ENCODE measurements at regions not wholly inside any gene's neighbourhood (a gene's known extent, or its start where the extent isn't known, plus 50 kb on each side); places are given as distances from the start of the nearest gene placed in this dataset.

- no peak for TF ChIP-seq USF2 (CRISPR knock-in tag; IDR thresholded peaks at IDR 0.05)
- TF ChIP-seq, protein P1, sequence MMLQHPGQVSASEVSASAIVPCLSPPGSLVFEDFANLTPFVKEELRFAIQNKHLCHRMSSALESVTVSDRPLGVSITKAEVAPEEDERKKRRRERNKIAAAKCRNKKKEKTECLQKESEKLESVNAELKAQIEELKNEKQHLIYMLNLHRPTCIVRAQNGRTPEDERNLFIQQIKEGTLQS (CRISPR knock-in tag; conservative IDR thresholded peaks at IDR 0.05), result no peak
- no peak for TF ChIP-seq RELA (CRISPR knock-in tag; IDR thresholded peaks at IDR 0.05; ENCODE audit: borderline replicate concordance)
- TF ChIP-seq, protein P2, sequence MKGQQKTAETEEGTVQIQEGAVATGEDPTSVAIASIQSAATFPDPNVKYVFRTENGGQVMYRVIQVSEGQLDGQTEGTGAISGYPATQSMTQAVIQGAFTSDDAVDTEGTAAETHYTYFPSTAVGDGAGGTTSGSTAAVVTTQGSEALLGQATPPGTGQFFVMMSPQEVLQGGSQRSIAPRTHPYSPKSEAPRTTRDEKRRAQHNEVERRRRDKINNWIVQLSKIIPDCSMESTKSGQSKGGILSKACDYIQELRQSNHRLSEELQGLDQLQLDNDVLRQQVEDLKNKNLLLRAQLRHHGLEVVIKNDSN (CRISPR knock-in tag; IDR thresholded peaks at IDR 0.05), result no peak
- TF ChIP-seq ATF1 (CRISPR knock-in tag; IDR thresholded peaks at IDR 0.05), result no peak
- no peak for TF ChIP-seq JAZF1 (CRISPR knock-in tag; IDR thresholded peaks at IDR 0.05)
- no peak for TF ChIP-seq AFF4 (CRISPR knock-in tag; IDR thresholded peaks at IDR 0.05; ENCODE audit: borderline replicate concordance)
- no peak for TF ChIP-seq MLX (CRISPR knock-in tag; IDR thresholded peaks at IDR 0.05)
- TF ChIP-seq ZNF263 (CRISPR knock-in tag; IDR thresholded peaks at IDR 0.05; ENCODE audit: low read depth), result no peak
- no peak for TF ChIP-seq ELF4 (CRISPR knock-in tag; IDR thresholded peaks at IDR 0.05; ENCODE audit: low read depth)
These were observed 383.9 kb upstream of the UBE2E2 start (continued) for GRCh38 chr3:22819209-22819608.

DNA sequence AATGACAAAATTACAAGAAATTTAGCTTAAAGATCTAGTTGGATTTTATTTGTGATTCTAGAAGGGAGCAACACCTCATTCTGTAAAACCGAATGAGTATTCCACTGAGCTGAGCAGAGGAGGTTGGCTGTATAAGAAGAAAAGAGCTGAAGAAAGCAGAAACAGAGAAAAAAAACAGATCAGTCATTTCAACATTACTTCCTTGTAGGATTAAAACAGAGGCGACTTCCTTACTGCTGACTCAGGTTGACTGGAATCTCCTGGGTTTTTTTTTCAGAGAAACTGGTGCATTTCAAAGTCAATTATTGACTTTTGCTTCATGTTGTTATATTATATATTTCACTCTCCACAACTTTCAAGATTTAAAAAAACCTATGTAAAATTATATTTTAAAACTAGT, 368.1 kb upstream of the UBE2E2 start:
- no peak for ATAC-seq
- H3K4me3 Mint-ChIP-seq, result no peak overlapping the region

DNA sequence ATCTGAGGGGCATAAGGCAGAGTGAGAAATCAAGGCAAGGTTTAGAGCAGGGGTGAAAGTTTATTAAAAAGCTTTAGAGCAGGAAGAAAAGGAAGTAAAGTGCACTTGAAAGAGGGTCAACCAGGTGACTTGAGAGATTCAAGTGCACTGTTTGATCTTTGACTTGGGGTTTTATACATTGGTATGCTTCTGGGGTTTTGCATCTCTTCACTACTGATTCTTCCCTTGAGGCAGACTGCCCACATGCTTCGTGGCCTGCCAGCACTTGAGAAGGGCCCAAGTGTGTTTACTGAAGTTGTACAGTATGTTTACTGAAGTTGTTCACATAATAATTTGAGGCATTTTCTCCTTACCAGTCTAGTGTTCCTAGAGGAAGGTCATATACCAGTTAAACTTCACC, 367.0 kb upstream of the UBE2E2 start:
- TF ChIP-seq, protein P1 (CRISPR knock-in tag; conservative IDR thresholded peaks at IDR 0.05), result no peak
- TF ChIP-seq, protein P3, sequence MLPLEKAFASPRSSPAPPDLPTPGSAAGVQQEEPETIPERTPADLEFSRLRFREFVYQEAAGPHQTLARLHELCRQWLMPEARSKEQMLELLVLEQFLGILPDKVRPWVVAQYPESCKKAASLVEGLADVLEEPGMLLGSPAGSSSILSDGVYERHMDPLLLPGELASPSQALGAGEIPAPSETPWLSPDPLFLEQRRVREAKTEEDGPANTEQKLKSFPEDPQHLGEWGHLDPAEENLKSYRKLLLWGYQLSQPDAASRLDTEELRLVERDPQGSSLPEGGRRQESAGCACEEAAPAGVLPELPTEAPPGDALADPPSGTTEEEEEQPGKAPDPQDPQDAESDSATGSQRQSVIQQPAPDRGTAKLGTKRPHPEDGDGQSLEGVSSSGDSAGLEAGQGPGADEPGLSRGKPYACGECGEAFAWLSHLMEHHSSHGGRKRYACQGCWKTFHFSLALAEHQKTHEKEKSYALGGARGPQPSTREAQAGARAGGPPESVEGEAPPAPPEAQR (CRISPR knock-in tag; IDR thresholded peaks at IDR 0.05), result no peak
- TF ChIP-seq ZNF416 (CRISPR knock-in tag; IDR thresholded peaks at IDR 0.05), result no peak
- TF ChIP-seq EMX1 (CRISPR knock-in tag; IDR thresholded peaks at IDR 0.05), result no peak
- TF ChIP-seq TCF7 (CRISPR knock-in tag; IDR thresholded peaks at IDR 0.05; ENCODE audit: low read depth), result no peak
- Mint-ChIP-seq H3K27me3 (ENCODE audit: low read depth) (no peaks in the 10 kb centered on the region), H3K27ac (0 out of 2 replicates have a peak overlapping the region, but pooled peaks have one; percentile 44), H3K4me1 (peaks cover 24% of the 10 kb centered on the region), H3K4me3 (no peak overlapping the region), H3K36me3 (no peaks in the 10 kb centered on the region), H3K9me3 (peaks cover 5% of the 10 kb centered on the region)
- DNase-seq (ENCODE audit: low spot score) (no peak), ATAC-seq (no peak; the same call in 1 of the 2 replicates)
- CTCF ChIA-PET, result no interaction called here
- POLR2A ChIA-PET, result no interaction called here

More for the DNA sequence above, 368.1 kb upstream of the UBE2E2 start:
- CTCF ChIA-PET, result no interaction called here
- no peak for DNase-seq (ENCODE audit: low spot score)
- POLR2A ChIA-PET, result no interaction called here
- H3K27me3 Mint-ChIP-seq (ENCODE audit: low read depth), result no peaks in the 10 kb centered on the region
- TF ChIP-seq GRHL2 (CRISPR knock-in tag; IDR thresholded peaks at IDR 0.05; ENCODE audit: insufficient replicate concordance, severe bottlenecking) (no peak), ZNF416 (CRISPR knock-in tag; IDR thresholded peaks at IDR 0.05) (no peak), USF2 (CRISPR knock-in tag; IDR thresholded peaks at IDR 0.05) (no peak), ZNF121 (CRISPR knock-in tag; IDR thresholded peaks at IDR 0.05) (no peak)
- no peaks in the 10 kb centered on the region for H3K36me3 Mint-ChIP-seq
- H3K9me3 Mint-ChIP-seq, result no peaks in the 10 kb centered on the region
- H3K4me1 Mint-ChIP-seq, result peaks cover 24% of the 10 kb centered on the region
- no peak overlapping the region for H3K27ac Mint-ChIP-seq

All from WTC11 (cell line).